Ectodermal cell (in vitro differentiated cells): ENCODE measurements at regions not wholly inside any gene's neighbourhood (a gene's known extent, or its start where the extent isn't known, plus 50 kb on each side); places are given as distances from the start of the nearest gene placed in this dataset.

Experiments used
- H3K27ac ChIP-seq: 2 replicates; pipeline ENCODE4 v1.7.0; 2013; ENCODE audit warnings: mild to moderate bottlenecking, low read depth, low read length; ENCODE audit not compliant: insufficient read depth, poor library complexity, severe bottlenecking
- H3K27me3 ChIP-seq: 2 replicates; pipeline ENCODE4 v1.7.0; 2013; ENCODE audit warnings: mild to moderate bottlenecking, low read length; ENCODE audit not compliant: insufficient read depth, control insufficient read depth, poor library complexity, severe bottlenecking
- H3K36me3 ChIP-seq: one replicate; pipeline ENCODE4 v1.7.0; 2013; ENCODE audit warnings: low read length; ENCODE audit not compliant: control insufficient read depth, insufficient read depth
- H3K4me1 ChIP-seq: one replicate; pipeline ENCODE4 v1.7.0; 2013; ENCODE audit warnings: low read length; ENCODE audit not compliant: control insufficient read depth, insufficient read depth
- H3K4me3 ChIP-seq: 2 replicates; pipeline ENCODE4 v1.7.0; 2013; ENCODE audit warnings: low read depth, low read length, control low read depth; ENCODE audit not compliant: insufficient read depth
- H3K9me3 ChIP-seq: 2 replicates; pipeline ENCODE4 v1.7.0; 2013; ENCODE audit warnings: mild to moderate bottlenecking, low read length, moderate library complexity; ENCODE audit not compliant: control insufficient read depth
- WGBS, 2 experiments: methylation state at CpG; one replicate each; pipeline ENCODE4 v1.1.7; 2013; ENCODE audit warnings: missing lambda C conversion rate in 2 of 2; 5-methylcytosine and 5-hydroxymethylcytosine counted together

- Histone ChIP-seq H3K4me1 (no peaks in the 10 kb centered on the region), H3K9me3 (no peaks in the 10 kb centered on the region), H3K27ac (no peak overlapping the region), H3K36me3 (no peaks in the 10 kb centered on the region), H3K27me3 (no peaks in the 10 kb centered on the region), H3K4me3 (no peak overlapping the region)
- WGBS, 2 experiments, result 52 to 69% methylated on average over 1 of the region's 1 CpG
Measured at GRCh38 chr9:115923410-115923809, 230.2 kb upstream of the PAPPA start.

GRCh38 chr9:115923903-115924668, 229.5 kb upstream of the PAPPA start:
- Histone ChIP-seq H3K4me3 (no peak overlapping the region), H3K4me1 (no peaks in the 10 kb centered on the region), H3K27ac (no peak overlapping the region), H3K9me3 (no peaks in the 10 kb centered on the region), H3K27me3 (no peaks in the 10 kb centered on the region), H3K36me3 (no peaks in the 10 kb centered on the region)
- 74 to 85% methylated on average over 4 to 5 of the region's 5 CpGs for WGBS, 2 experiments

- no peak overlapping the region for H3K27ac ChIP-seq
Measured at GRCh38 chr9:115924669-115924987, 229.0 kb upstream of the PAPPA start.

GRCh38 chr9:115925424-115925823, 228.2 kb upstream of the PAPPA start:
- Histone ChIP-seq H3K9me3 (no peaks in the 10 kb centered on the region), H3K27ac (no peak overlapping the region), H3K4me1 (no peaks in the 10 kb centered on the region), H3K36me3 (no peaks in the 10 kb centered on the region), H3K27me3 (no peaks in the 10 kb centered on the region), H3K4me3 (no peak overlapping the region)
- 66 to 69% methylated on average over 2 of the region's 2 CpGs for WGBS, 2 experiments

More at GRCh38 chr9:115924669-115924987, 229.0 kb upstream of the PAPPA start:
- no peak overlapping the region for H3K4me3 ChIP-seq
- no peaks in the 10 kb centered on the region for H3K4me1 ChIP-seq
- H3K9me3 ChIP-seq, result no peaks in the 10 kb centered on the region
- H3K36me3 ChIP-seq, result no peaks in the 10 kb centered on the region
- no peaks in the 10 kb centered on the region for H3K27me3 ChIP-seq

DNA sequence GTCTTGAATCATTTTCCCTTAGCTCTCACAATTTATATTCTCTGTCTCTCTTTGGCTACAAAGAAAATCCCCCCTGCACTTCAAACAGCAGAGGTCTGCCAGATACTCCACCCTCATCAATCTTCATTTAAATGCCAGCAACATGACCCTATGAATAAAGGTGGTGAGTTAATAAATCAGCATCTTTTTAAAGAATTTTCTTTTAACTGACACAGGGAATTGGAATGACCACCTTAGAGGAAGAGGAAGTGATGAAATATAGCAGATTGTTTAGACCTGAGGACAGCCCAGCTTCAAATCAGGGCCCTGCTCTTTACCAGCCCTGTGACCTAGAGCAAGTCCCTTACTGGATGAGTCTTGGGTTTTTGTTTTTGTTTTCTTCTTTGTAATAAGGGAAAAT, 223.1 kb upstream of the PAPPA start:
- no peaks in the 10 kb centered on the region for H3K4me1 ChIP-seq
- no peaks in the 10 kb centered on the region for H3K27me3 ChIP-seq
- H3K4me3 ChIP-seq, result no peak overlapping the region
- no peaks in the 10 kb centered on the region for H3K9me3 ChIP-seq
- no peak overlapping the region for H3K27ac ChIP-seq
- no peaks in the 10 kb centered on the region for H3K36me3 ChIP-seq

- Histone ChIP-seq H3K4me3 (no peak overlapping the region), H3K36me3 (no peaks in the 10 kb centered on the region), H3K9me3 (no peaks in the 10 kb centered on the region), H3K4me1 (peaks cover 4% of the 10 kb centered on the region), H3K27ac (no peak overlapping the region), H3K27me3 (no peaks in the 10 kb centered on the region)
- WGBS, 2 experiments, result 90 to 98% methylated on average over 1 of the region's 1 CpG
Measured at GRCh38 chr9:115938479-115938878, 215.1 kb upstream of the PAPPA start.

- Histone ChIP-seq H3K4me3 (no peak overlapping the region), H3K27me3 (no peaks in the 10 kb centered on the region), H3K27ac (no peak overlapping the region), H3K9me3 (no peaks in the 10 kb centered on the region), H3K36me3 (no peaks in the 10 kb centered on the region), H3K4me1 (peaks cover 4% of the 10 kb centered on the region)
- 96 to 98% methylated on average over 1 to 2 of the region's 2 CpGs for WGBS, 2 experiments
Measured at GRCh38 chr9:115939065-115939765, 214.4 kb upstream of the PAPPA start.

GRCh38 chr9:115941561-115942315, 211.9 kb upstream of the PAPPA start:
- no peak overlapping the region for H3K4me3 ChIP-seq
- peaks cover 4% of the 10 kb centered on the region for H3K4me1 ChIP-seq
- H3K27ac ChIP-seq, result no peak overlapping the region
- WGBS, 2 experiments, result 84 to 90% methylated on average over 1 to 2 of the region's 2 CpGs
- no peaks in the 10 kb centered on the region for H3K27me3 ChIP-seq
- H3K36me3 ChIP-seq, result no peaks in the 10 kb centered on the region
- no peaks in the 10 kb centered on the region for H3K9me3 ChIP-seq

- H3K27ac ChIP-seq, result no peak overlapping the region
- H3K4me3 ChIP-seq, result no peak overlapping the region
- H3K4me1 ChIP-seq, result peaks cover 4% of the 10 kb centered on the region
- H3K27me3 ChIP-seq, result no peaks in the 10 kb centered on the region
- no peaks in the 10 kb centered on the region for H3K9me3 ChIP-seq
- H3K36me3 ChIP-seq, result no peaks in the 10 kb centered on the region
Measured at GRCh38 chr9:115943431-115944165, 210.0 kb upstream of the PAPPA start.
